ENCODE measurements at regions not wholly inside any gene's neighbourhood (a gene's known extent, or its start where the extent isn't known, plus 50 kb on each side); places are given as distances from the start of the nearest gene placed in this dataset.
A peak's percentile ranks its signal among the peaks of the same experiment; 100 is the strongest.

DNA sequence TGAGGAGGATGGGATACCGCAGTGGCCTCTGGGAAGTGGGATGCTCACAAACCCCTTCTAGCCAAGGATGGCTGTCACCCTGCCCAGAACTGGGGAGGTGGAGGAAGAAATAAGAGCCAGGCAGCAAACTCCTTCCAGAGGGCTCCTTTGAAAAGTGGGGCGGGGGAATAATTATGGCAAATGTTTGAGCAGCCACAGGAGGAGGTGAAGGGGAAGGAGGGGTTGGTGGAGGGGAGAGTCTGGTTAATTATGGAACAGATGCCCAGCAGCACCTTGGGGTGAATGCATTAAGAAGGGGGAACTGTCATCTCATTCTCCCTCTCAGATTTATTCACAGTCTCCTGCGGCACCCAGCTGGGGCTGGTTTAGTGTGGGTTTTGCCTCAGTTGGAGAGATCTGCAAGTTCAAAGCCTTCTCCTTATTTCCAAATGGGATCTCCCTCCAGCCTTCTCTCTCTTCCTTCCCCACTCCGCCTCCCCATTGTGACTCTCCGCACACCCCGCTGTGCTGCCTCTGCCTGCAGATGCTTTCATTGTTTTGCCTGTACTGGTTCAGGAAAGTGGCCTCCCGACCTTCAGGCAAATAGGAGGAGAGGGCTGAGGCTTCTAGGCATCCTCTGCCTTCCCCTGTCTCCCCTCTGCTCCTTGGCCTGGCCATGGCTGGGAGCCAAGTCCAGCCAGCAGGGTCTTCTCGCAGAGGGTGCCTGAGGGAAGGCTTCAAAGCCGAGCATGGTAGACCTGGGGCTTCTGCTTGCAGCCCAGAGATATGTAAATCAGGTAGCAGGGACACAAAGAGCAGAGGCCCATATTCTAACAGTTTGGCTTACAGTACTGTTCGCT lies 457.2 kb upstream of the MEX3C start:
- no peaks in the 10 kb centered on the region for H3K4me1 Mint-ChIP-seq
- H3K27me3 Mint-ChIP-seq = no peaks in the 10 kb centered on the region
- H3K9me3 Mint-ChIP-seq = no peaks in the 10 kb centered on the region
- H3K4me3 Mint-ChIP-seq = no peak overlapping the region
- DNase-seq = no peak
- no peak overlapping the region for H3K27ac Mint-ChIP-seq
- ChIA-PET POLR2A (no interaction called here), CTCF (no interaction called here)
- no peaks in the 10 kb centered on the region for H3K36me3 Mint-ChIP-seq (ENCODE audit: low read depth)

GRCh38 chr18:51655327-51655698 lies 457.8 kb upstream of the MEX3C start:
- Mint-ChIP-seq H3K36me3 (ENCODE audit: low read depth) (no peaks in the 10 kb centered on the region), H3K27ac (no peak overlapping the region), H3K27me3 (no peaks in the 10 kb centered on the region), H3K4me3 (no peak overlapping the region), H3K4me1 (no peaks in the 10 kb centered on the region), H3K9me3 (no peaks in the 10 kb centered on the region)
- CTCF ChIA-PET = no interaction called here
- POLR2A ChIA-PET = no interaction called here
- no peak for DNase-seq

DNA sequence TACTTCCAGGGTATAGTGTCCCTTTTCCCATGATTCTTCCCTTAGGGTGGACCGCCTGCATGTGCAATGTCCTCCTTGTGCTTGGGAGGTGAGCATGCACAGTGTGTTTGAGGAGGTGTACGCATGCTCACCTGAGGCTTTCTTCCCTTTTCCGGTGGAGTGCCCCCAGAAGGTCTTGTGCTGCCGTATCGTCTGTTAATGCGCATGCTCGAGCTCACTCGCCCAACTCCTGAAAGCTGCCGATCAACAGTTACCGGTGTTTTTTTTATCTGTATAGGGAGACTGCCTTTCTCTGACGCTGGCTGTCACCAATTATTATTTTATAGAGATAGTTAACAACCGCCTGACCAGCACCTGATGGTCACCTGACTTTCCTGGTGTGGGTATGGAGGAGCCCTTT lies 458.8 kb upstream of the MEX3C start:
- Mint-ChIP-seq H3K27me3 (no peaks in the 10 kb centered on the region), H3K36me3 (ENCODE audit: low read depth) (no peaks in the 10 kb centered on the region), H3K4me3 (no peak overlapping the region), H3K9me3 (no peaks in the 10 kb centered on the region), H3K27ac (no peak overlapping the region), H3K4me1 (no peaks in the 10 kb centered on the region)
- CTCF ChIA-PET = interaction anchor here (1.1 kb wide), 1 partner anchor 114 kb away, joined by 3 read pairs; no protein-coding TSS in a partner anchor
- no peak for DNase-seq
- POLR2A ChIA-PET = no interaction called here

DNA sequence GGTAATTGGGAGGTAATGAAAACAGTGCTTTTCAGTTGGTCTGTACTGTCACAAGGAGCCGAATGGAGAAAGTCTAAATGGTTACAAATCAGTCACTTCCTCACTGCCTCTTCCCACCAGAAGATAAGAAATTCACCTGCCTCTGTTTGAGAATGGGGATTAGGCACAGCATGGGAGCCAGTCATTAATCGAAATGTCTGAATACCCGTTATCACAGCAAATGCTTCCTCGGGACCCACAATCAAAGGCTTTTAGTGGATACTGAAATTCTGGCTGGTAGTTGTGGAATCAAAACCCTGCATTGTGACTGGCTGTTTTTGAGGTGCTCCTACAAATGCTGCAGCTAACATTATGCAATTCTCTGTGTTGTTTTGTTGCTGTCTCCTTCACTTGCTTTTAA lies 461.0 kb upstream of the MEX3C start:
- Mint-ChIP-seq H3K4me3 (no peak overlapping the region), H3K27me3 (no peaks in the 10 kb centered on the region), H3K9me3 (no peaks in the 10 kb centered on the region), H3K27ac (no peak overlapping the region), H3K4me1 (no peaks in the 10 kb centered on the region), H3K36me3 (ENCODE audit: low read depth) (no peaks in the 10 kb centered on the region)
- no peak for DNase-seq
- POLR2A ChIA-PET = no interaction called here
- CTCF ChIA-PET = no interaction called here

GRCh38 chr18:51659781-51660180 lies 462.3 kb upstream of the MEX3C start:
- Mint-ChIP-seq H3K36me3 (ENCODE audit: low read depth) (no peaks in the 10 kb centered on the region), H3K4me1 (no peaks in the 10 kb centered on the region), H3K4me3 (no peak overlapping the region), H3K9me3 (no peaks in the 10 kb centered on the region), H3K27me3 (no peaks in the 10 kb centered on the region), H3K27ac (no peak overlapping the region)
- no peak for DNase-seq
- CTCF ChIA-PET = no interaction called here
- POLR2A ChIA-PET = interaction anchor here (0.8 kb wide), 1 partner anchor 9 kb away, joined by 3 read pairs; no protein-coding TSS in a partner anchor

GRCh38 chr18:51660188-51660715 lies 462.8 kb upstream of the MEX3C start:
- CTCF ChIA-PET = no interaction called here
- no peaks in the 10 kb centered on the region for H3K27me3 Mint-ChIP-seq
- no peaks in the 10 kb centered on the region for H3K36me3 Mint-ChIP-seq (ENCODE audit: low read depth)
- no peaks in the 10 kb centered on the region for H3K4me1 Mint-ChIP-seq
- no peaks in the 10 kb centered on the region for H3K9me3 Mint-ChIP-seq
- no peak for DNase-seq
- H3K4me3 Mint-ChIP-seq = no peak overlapping the region
- POLR2A ChIA-PET = no interaction called here
- no peak overlapping the region for H3K27ac Mint-ChIP-seq

DNA sequence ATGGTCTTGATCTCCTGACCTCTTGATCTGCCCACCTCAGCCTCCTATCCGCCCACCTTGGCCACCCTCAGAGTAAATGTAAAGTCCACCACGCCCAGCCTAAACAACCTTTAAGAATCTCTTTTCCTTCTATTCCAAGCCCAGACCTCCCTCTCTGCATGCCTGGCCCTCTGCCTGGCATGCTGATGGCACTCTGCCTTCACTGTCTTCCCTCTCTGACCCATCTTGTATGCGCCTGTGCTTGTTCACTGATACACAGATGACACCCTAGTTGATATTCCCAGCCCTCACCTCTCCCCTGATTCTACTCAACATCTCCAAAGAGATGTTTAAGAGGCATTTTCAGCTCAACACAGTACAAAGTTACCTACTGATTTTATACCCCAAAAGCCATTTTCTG lies 466.8 kb upstream of the MEX3C start:
- Mint-ChIP-seq H3K9me3 (no peaks in the 10 kb centered on the region), H3K4me3 (no peak overlapping the region), H3K36me3 (ENCODE audit: low read depth) (no peaks in the 10 kb centered on the region), H3K27ac (no peak overlapping the region), H3K27me3 (no peaks in the 10 kb centered on the region), H3K4me1 (no peaks in the 10 kb centered on the region)
- DNase-seq = no peak
- ChIA-PET CTCF (no interaction called here), POLR2A (no interaction called here)

- H3K4me1 Mint-ChIP-seq = no peaks in the 10 kb centered on the region
- no peaks in the 10 kb centered on the region for H3K9me3 Mint-ChIP-seq
- CTCF ChIA-PET = no interaction called here
- H3K27ac Mint-ChIP-seq = no peak overlapping the region
- no peak overlapping the region for H3K4me3 Mint-ChIP-seq
- DNase-seq = no peak
- H3K36me3 Mint-ChIP-seq (ENCODE audit: low read depth) = no peaks in the 10 kb centered on the region
- POLR2A ChIA-PET = no interaction called here
- no peaks in the 10 kb centered on the region for H3K27me3 Mint-ChIP-seq
Measured at GRCh38 chr18:51666763-51667191, 469.3 kb upstream of the MEX3C start.

GRCh38 chr18:51668101-51668500 lies 470.6 kb upstream of the MEX3C start:
- ChIA-PET POLR2A (interaction anchor here (0.6 to 1.1 kb wide), 2 partner anchors 9 to 626 kb away, joined by 3 read pairs; no protein-coding TSS in a partner anchor), CTCF (interaction anchor here (0.7 to 1.7 kb wide), 9 partner anchors 10 to 759 kb away, joined by 3 to 4 read pairs (median 3); no protein-coding TSS in a partner anchor)
- no peak overlapping the region for H3K4me3 Mint-ChIP-seq
- no peaks in the 10 kb centered on the region for H3K36me3 Mint-ChIP-seq (ENCODE audit: low read depth)
- H3K4me1 Mint-ChIP-seq = no peaks in the 10 kb centered on the region
- no peaks in the 10 kb centered on the region for H3K9me3 Mint-ChIP-seq
- no peak overlapping the region for H3K27ac Mint-ChIP-seq
- H3K27me3 Mint-ChIP-seq = no peaks in the 10 kb centered on the region
- DNase-seq = peak; percentile 52

DNA sequence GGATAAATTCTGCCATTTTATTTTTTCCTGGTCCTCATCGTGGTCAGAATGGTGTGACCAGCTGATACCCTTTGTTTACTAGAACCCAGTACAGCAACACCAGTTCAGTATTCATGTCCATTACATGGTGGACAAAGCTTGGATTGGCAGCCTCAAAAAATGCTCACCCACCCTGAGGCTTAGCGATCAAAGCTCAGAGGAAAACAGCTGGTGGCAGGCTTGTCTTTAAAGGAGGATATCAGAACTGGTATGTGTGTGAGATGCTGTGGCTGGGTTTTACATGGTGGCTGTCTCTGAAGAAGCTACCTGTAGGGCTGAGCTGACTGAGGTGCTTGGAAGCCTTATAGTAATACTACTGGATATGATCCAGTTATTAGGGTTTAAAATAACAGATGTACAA lies 471.1 kb upstream of the MEX3C start:
- CTCF ChIA-PET = interaction anchor here (0.7 to 1.7 kb wide), 10 partner anchors 10 to 760 kb away, joined by 3 to 4 read pairs (median 3); no protein-coding TSS in a partner anchor
- no peaks in the 10 kb centered on the region for H3K9me3 Mint-ChIP-seq

DNA sequence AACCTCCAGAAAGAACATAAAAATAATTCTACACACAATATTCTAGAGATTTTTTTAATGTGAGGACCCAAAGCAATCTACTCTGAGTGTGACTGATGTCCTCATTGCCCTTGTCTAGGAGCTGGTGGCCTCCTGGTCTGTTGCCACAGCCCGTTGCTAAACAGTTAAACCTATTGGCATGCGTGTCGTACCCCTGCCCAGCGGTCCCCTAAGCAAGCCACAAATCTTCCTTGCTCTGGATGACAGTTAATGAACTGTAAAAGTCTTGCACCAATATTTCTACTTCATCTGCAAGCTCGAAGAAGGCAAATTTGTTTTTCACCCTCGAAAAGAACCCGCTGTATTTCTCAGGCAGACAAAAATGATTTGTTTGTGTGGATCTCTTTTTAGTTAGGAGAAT lies 489.1 kb upstream of the MEX3C start:
- H3K27ac Mint-ChIP-seq = no peak overlapping the region
- H3K36me3 Mint-ChIP-seq (ENCODE audit: low read depth) = no peaks in the 10 kb centered on the region

More for the DNA sequence above, 471.1 kb upstream of the MEX3C start:
- Mint-ChIP-seq H3K4me1 (no peaks in the 10 kb centered on the region), H3K27ac (no peak overlapping the region), H3K36me3 (ENCODE audit: low read depth) (no peaks in the 10 kb centered on the region), H3K27me3 (no peaks in the 10 kb centered on the region), H3K4me3 (no peak overlapping the region)
- no peak for DNase-seq
- POLR2A ChIA-PET = interaction anchor here (0.6 to 1.1 kb wide), 2 partner anchors 9 to 625 kb away, joined by 3 read pairs; no protein-coding TSS in a partner anchor

GRCh38 chr18:51687845-51688585 lies 490.5 kb upstream of the MEX3C start:
- ChIA-PET CTCF (no interaction called here), POLR2A (no interaction called here)
- H3K9me3 Mint-ChIP-seq = no peaks in the 10 kb centered on the region

More for the DNA sequence above, 489.1 kb upstream of the MEX3C start:
- H3K27me3 Mint-ChIP-seq = no peaks in the 10 kb centered on the region
- ChIA-PET POLR2A (no interaction called here), CTCF (no interaction called here)
- DNase-seq = no peak
- no peaks in the 10 kb centered on the region for H3K4me1 Mint-ChIP-seq
- H3K4me3 Mint-ChIP-seq = no peak overlapping the region
- H3K9me3 Mint-ChIP-seq = no peaks in the 10 kb centered on the region

DNA sequence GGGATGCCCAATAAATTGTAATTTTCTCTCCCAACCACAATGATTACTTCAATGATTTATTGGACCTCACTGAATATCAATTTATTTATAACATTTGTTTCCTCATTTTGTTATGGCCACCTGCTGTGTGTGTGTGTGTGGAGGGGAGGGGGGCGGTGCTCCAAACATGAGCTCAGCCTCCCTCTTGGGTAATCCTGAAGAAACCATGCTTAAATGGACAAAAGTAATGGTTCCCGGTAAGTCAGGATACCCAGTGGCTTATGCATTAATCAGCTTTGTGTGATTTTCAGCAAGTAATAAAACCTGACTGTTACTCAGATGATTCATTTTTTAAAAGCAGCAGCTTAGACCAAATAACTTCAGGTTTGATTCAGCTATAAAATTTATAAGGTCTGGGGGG lies 495.1 kb upstream of the MEX3C start:
- DNase-seq = no peak
- Mint-ChIP-seq H3K27me3 (no peaks in the 10 kb centered on the region), H3K4me3 (no peak overlapping the region), H3K27ac (no peak overlapping the region), H3K36me3 (ENCODE audit: low read depth) (no peaks in the 10 kb centered on the region), H3K4me1 (no peaks in the 10 kb centered on the region), H3K9me3 (peaks cover 1% of the 10 kb centered on the region)
- ChIA-PET CTCF (no interaction called here), POLR2A (no interaction called here)

More at GRCh38 chr18:51687845-51688585, 490.5 kb upstream of the MEX3C start:
- H3K4me1 Mint-ChIP-seq = no peaks in the 10 kb centered on the region
- no peaks in the 10 kb centered on the region for H3K36me3 Mint-ChIP-seq (ENCODE audit: low read depth)
- no peak overlapping the region for H3K27ac Mint-ChIP-seq
- no peak for DNase-seq
- H3K27me3 Mint-ChIP-seq = no peaks in the 10 kb centered on the region
- no peak overlapping the region for H3K4me3 Mint-ChIP-seq

All from activated CD4-positive, alpha-beta memory T cell treated with anti-CD3 and anti-CD28 coated beads, Interleukin-2, amount 10 ng/mL, durations not matched to agents 7 days and 5 days (primary cell).